Neural progenitor cell (in vitro differentiated cells): ENCODE measurements at regions not wholly inside any gene's neighbourhood (a gene's known extent, or its start where the extent isn't known, plus 50 kb on each side); places are given as distances from the start of the nearest gene placed in this dataset.

Source experiments
- CTCF ChIP-seq: fragments of 200-600 bp; sonication (generic); IDR thresholded peaks from 2 replicates; pipeline ENCODE4 v1.5.1; 2017; ENCODE audit warnings: antibody characterized with exemption, mild to moderate bottlenecking
- EZH2 ChIP-seq: fragments of 200-600 bp; sonication (generic); IDR thresholded peaks from 2 replicates; pipeline ENCODE4 v1.6.1; 2017; ENCODE audit warnings: antibody characterized with exemption, mild to moderate bottlenecking, moderate library complexity

GRCh38 chr16:75965504-75966374 lies 239.4 kb upstream of the CPHXL start:
- TF ChIP-seq CTCF (no peak), EZH2 (no peak)
